ENCODE measurements at regions not wholly inside any gene's neighbourhood (a gene's known extent, or its start where the extent isn't known, plus 50 kb on each side); places are given as distances from the start of the nearest gene placed in this dataset.

- peaks cover 4% of the 10 kb centered on the region for H3K9me3 ChIP-seq (ENCODE audit: control insufficient read depth, low read depth, low read length)
- 75% methylated on average over 1 of the region's 3 CpGs for WGBS (ENCODE audit: insufficient coverage, low lambda C conversion rate)
- H3K27me3 ChIP-seq (ENCODE audit: control insufficient read depth, insufficient read depth, low read length): no peaks in the 10 kb centered on the region
- DNase-seq: no peak
- H3K36me3 ChIP-seq (ENCODE audit: control insufficient read depth, insufficient read depth, low read length): no peaks in the 10 kb centered on the region
- no peak overlapping the region for H3K27ac ChIP-seq (ENCODE audit: low read length)
- H3K4me3 ChIP-seq (ENCODE audit: low read length): no peak overlapping the region
- H3K4me1 ChIP-seq (ENCODE audit: control insufficient read depth, insufficient read depth, low read length): no peaks in the 10 kb centered on the region
These were observed 1507.4 kb downstream of the CDH11 start for GRCh38 chr16:63614429-63614828.

- peaks cover 4% of the 10 kb centered on the region for H3K9me3 ChIP-seq (ENCODE audit: control insufficient read depth, low read depth, low read length)
- H3K4me3 ChIP-seq (ENCODE audit: low read length): no peak overlapping the region
- no peaks in the 10 kb centered on the region for H3K36me3 ChIP-seq (ENCODE audit: control insufficient read depth, insufficient read depth, low read length)
- DNase-seq: no peak
- H3K4me1 ChIP-seq (ENCODE audit: control insufficient read depth, insufficient read depth, low read length): no peaks in the 10 kb centered on the region
- no peak overlapping the region for H3K27ac ChIP-seq (ENCODE audit: low read length)
- WGBS (ENCODE audit: insufficient coverage, low lambda C conversion rate): no CpG with 5 or more reads among the region's 1 CpG
- no peaks in the 10 kb centered on the region for H3K27me3 ChIP-seq (ENCODE audit: control insufficient read depth, insufficient read depth, low read length)
These were observed 1508.2 kb downstream of the CDH11 start for GRCh38 chr16:63613701-63614100.

DNA sequence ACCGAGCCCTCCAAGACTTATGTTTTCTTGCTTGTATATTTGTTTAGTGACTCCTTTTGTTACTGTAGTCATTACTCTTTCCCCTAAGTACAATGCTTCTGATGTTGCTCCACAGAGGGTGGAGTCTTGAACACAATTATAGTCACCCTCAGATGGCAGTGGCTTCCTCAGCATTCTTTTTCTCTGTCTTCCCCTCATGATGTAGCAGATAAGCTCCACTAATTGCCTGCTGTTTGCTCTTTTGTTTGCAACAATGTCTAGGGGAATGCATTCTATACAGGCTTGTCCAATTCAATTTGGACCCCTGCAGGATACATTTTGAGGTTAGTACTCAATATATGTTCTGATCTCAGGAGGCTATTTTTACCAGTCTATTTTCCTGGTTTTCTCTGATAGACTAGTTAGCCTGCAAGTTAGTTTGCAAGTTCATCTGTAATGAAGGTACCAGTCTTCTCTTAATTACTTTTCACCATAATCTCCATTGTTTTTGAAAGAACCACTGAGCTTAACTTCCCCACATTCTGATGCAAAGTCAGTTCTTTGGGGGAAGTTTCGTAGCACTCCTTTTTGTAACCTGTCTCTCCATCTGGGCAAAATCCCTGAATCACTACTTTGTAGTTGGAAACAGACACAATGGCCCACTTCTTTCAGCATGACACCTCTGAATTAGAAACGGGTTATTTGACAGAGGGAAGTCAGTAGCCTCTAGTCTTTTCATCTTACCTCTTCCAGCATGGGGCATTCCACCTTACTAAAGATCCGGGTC lies 1509.2 kb downstream of the CDH11 start:
- 40% methylated on average over 1 of the region's 4 CpGs for WGBS (ENCODE audit: insufficient coverage, low lambda C conversion rate)

DNA sequence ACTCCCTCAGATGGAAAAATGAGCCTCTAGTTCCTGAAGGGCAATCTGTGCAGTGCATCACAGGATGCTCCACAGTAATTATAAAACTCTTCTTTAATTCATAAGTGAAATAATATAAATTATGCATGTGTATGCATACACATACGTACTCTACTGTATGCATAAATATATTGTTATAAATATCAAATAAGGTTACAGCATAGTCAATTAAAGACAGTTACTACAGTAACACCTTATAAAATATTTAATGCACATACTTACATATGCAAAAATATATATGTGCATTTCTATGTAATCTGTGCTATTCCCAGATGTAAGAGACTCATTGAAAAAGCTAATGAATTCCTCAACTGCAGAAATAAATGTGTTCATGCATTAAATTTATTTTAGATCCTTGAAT lies 1515.1 kb downstream of the CDH11 start:
- H3K4me1 ChIP-seq (ENCODE audit: control insufficient read depth, insufficient read depth, low read length): no peaks in the 10 kb centered on the region
- no peak for DNase-seq
- no peaks in the 10 kb centered on the region for H3K36me3 ChIP-seq (ENCODE audit: control insufficient read depth, insufficient read depth, low read length)
- H3K27me3 ChIP-seq (ENCODE audit: control insufficient read depth, insufficient read depth, low read length): no peaks in the 10 kb centered on the region
- no peak overlapping the region for H3K4me3 ChIP-seq (ENCODE audit: low read length)
- no peaks in the 10 kb centered on the region for H3K9me3 ChIP-seq (ENCODE audit: control insufficient read depth, low read depth, low read length)
- WGBS (ENCODE audit: insufficient coverage, low lambda C conversion rate): 100% methylated on average over 1 of the region's 1 CpG
- H3K27ac ChIP-seq (ENCODE audit: low read length): no peak overlapping the region

More for the DNA sequence above, 1509.2 kb downstream of the CDH11 start:
- Histone ChIP-seq H3K27me3 (ENCODE audit: control insufficient read depth, insufficient read depth, low read length) (no peaks in the 10 kb centered on the region), H3K9me3 (ENCODE audit: control insufficient read depth, low read depth, low read length) (no peaks in the 10 kb centered on the region), H3K4me3 (ENCODE audit: low read length) (no peak overlapping the region), H3K27ac (ENCODE audit: low read length) (no peak overlapping the region), H3K36me3 (ENCODE audit: control insufficient read depth, insufficient read depth, low read length) (no peaks in the 10 kb centered on the region), H3K4me1 (ENCODE audit: control insufficient read depth, insufficient read depth, low read length) (no peaks in the 10 kb centered on the region)
- DNase-seq: no peak

GRCh38 chr16:63602206-63602927 lies 1519.5 kb downstream of the CDH11 start:
- WGBS (ENCODE audit: insufficient coverage, low lambda C conversion rate): no CpG with 5 or more reads among the region's 3 CpGs
- H3K36me3 ChIP-seq (ENCODE audit: control insufficient read depth, insufficient read depth, low read length): no peaks in the 10 kb centered on the region
- no peaks in the 10 kb centered on the region for H3K9me3 ChIP-seq (ENCODE audit: control insufficient read depth, low read depth, low read length)
- no peak for DNase-seq
- H3K4me3 ChIP-seq (ENCODE audit: low read length): no peak overlapping the region
- H3K27me3 ChIP-seq (ENCODE audit: control insufficient read depth, insufficient read depth, low read length): no peaks in the 10 kb centered on the region
- no peaks in the 10 kb centered on the region for H3K4me1 ChIP-seq (ENCODE audit: control insufficient read depth, insufficient read depth, low read length)
- no peak overlapping the region for H3K27ac ChIP-seq (ENCODE audit: low read length)

GRCh38 chr16:63596716-63597115 lies 1525.1 kb downstream of the CDH11 start:
- no peaks in the 10 kb centered on the region for H3K36me3 ChIP-seq (ENCODE audit: control insufficient read depth, insufficient read depth, low read length)
- no peaks in the 10 kb centered on the region for H3K27me3 ChIP-seq (ENCODE audit: control insufficient read depth, insufficient read depth, low read length)
- no CpG with 5 or more reads among the region's 1 CpG for WGBS (ENCODE audit: insufficient coverage, low lambda C conversion rate)
- H3K4me1 ChIP-seq (ENCODE audit: control insufficient read depth, insufficient read depth, low read length): no peaks in the 10 kb centered on the region
- H3K27ac ChIP-seq (ENCODE audit: low read length): no peak overlapping the region
- DNase-seq: no peak
- H3K9me3 ChIP-seq (ENCODE audit: control insufficient read depth, low read depth, low read length): no peaks in the 10 kb centered on the region
- H3K4me3 ChIP-seq (ENCODE audit: low read length): no peak overlapping the region

GRCh38 chr16:63592852-63593251 lies 1529.0 kb downstream of the CDH11 start:
- Histone ChIP-seq H3K4me3 (ENCODE audit: low read length) (no peak overlapping the region), H3K4me1 (ENCODE audit: control insufficient read depth, insufficient read depth, low read length) (no peaks in the 10 kb centered on the region), H3K36me3 (ENCODE audit: control insufficient read depth, insufficient read depth, low read length) (no peaks in the 10 kb centered on the region), H3K9me3 (ENCODE audit: control insufficient read depth, low read depth, low read length) (no peaks in the 10 kb centered on the region), H3K27ac (ENCODE audit: low read length) (no peak overlapping the region), H3K27me3 (ENCODE audit: control insufficient read depth, insufficient read depth, low read length) (no peaks in the 10 kb centered on the region)
- WGBS (ENCODE audit: insufficient coverage, low lambda C conversion rate): 95% methylated on average over 2 of the region's 3 CpGs
- DNase-seq: no peak

GRCh38 chr16:63581570-63581969 lies 1540.3 kb downstream of the CDH11 start:
- no peaks in the 10 kb centered on the region for H3K4me1 ChIP-seq (ENCODE audit: control insufficient read depth, insufficient read depth, low read length)
- no peaks in the 10 kb centered on the region for H3K27me3 ChIP-seq (ENCODE audit: control insufficient read depth, insufficient read depth, low read length)
- H3K9me3 ChIP-seq (ENCODE audit: control insufficient read depth, low read depth, low read length): no peaks in the 10 kb centered on the region
- no peak overlapping the region for H3K4me3 ChIP-seq (ENCODE audit: low read length)
- no peaks in the 10 kb centered on the region for H3K36me3 ChIP-seq (ENCODE audit: control insufficient read depth, insufficient read depth, low read length)
- WGBS (ENCODE audit: insufficient coverage, low lambda C conversion rate): no CpG with 5 or more reads among the region's 5 CpGs
- DNase-seq: no peak
- H3K27ac ChIP-seq (ENCODE audit: low read length): no peak overlapping the region

DNA sequence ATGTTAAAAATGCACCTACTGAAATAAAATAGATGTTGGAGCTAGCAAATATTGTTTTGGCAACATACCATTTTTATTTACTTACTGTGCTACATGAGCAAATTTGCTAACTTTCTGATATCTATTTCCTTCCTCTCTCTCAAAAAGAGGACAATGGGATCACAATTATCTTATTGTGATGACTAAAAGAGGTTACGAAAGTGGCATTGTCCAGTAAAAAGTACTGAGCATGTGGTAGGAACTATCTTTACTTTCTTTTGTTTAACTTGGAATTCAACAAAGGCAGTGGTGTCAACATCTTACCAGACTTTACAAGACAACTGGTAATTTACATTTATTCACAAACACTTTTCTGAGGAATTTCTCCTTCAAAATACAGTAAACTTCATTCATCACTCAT lies 1542.6 kb upstream of the CDH8 start:
- H3K9me3 ChIP-seq (ENCODE audit: control insufficient read depth, low read depth, low read length): no peaks in the 10 kb centered on the region
- no peaks in the 10 kb centered on the region for H3K36me3 ChIP-seq (ENCODE audit: control insufficient read depth, insufficient read depth, low read length)
- no peaks in the 10 kb centered on the region for H3K27me3 ChIP-seq (ENCODE audit: control insufficient read depth, insufficient read depth, low read length)
- no CpG with 5 or more reads among the region's 1 CpG for WGBS (ENCODE audit: insufficient coverage, low lambda C conversion rate)
- no peak for DNase-seq
- no peak overlapping the region for H3K4me3 ChIP-seq (ENCODE audit: low read length)
- H3K4me1 ChIP-seq (ENCODE audit: control insufficient read depth, insufficient read depth, low read length): no peaks in the 10 kb centered on the region
- H3K27ac ChIP-seq (ENCODE audit: low read length): no peak overlapping the region

DNA sequence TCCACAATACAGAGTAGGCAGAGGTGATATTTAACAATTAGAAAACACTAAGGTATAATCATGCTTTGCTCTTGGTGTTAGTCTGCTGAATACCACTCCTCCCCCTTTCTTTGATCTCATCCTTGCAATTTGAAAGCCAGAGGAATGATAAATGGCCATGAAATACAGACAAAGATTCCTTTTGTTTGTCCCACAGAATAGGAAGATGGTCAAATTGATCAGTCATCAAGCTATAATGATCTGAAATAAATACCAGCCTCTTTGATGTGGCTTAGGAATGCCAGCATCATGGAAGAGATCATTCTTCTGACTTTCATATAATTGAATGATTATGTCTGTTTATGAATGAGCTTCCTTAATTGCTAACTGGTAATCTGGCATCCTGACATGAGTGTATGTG lies 1541.7 kb upstream of the CDH8 start:
- Histone ChIP-seq H3K27ac (ENCODE audit: low read length) (no peak overlapping the region), H3K27me3 (ENCODE audit: control insufficient read depth, insufficient read depth, low read length) (no peaks in the 10 kb centered on the region), H3K9me3 (ENCODE audit: control insufficient read depth, low read depth, low read length) (no peaks in the 10 kb centered on the region), H3K4me3 (ENCODE audit: low read length) (no peak overlapping the region), H3K4me1 (ENCODE audit: control insufficient read depth, insufficient read depth, low read length) (no peaks in the 10 kb centered on the region), H3K36me3 (ENCODE audit: control insufficient read depth, insufficient read depth, low read length) (no peaks in the 10 kb centered on the region)
- DNase-seq: no peak

- H3K4me3 ChIP-seq (ENCODE audit: low read length): no peak overlapping the region
- no peak overlapping the region for H3K27ac ChIP-seq (ENCODE audit: low read length)
- H3K27me3 ChIP-seq (ENCODE audit: control insufficient read depth, insufficient read depth, low read length): no peaks in the 10 kb centered on the region
- WGBS (ENCODE audit: insufficient coverage, low lambda C conversion rate): no CpG with 5 or more reads among the region's 1 CpG
- H3K9me3 ChIP-seq (ENCODE audit: control insufficient read depth, low read depth, low read length): no peaks in the 10 kb centered on the region
- no peaks in the 10 kb centered on the region for H3K36me3 ChIP-seq (ENCODE audit: control insufficient read depth, insufficient read depth, low read length)
- no peak for DNase-seq
- no peaks in the 10 kb centered on the region for H3K4me1 ChIP-seq (ENCODE audit: control insufficient read depth, insufficient read depth, low read length)
These were observed 1538.8 kb upstream of the CDH8 start for GRCh38 chr16:63575041-63575440.
